ENCODE measurements at regions not wholly inside any gene's neighbourhood (a gene's known extent, or its start where the extent isn't known, plus 50 kb on each side); places are given as distances from the start of the nearest gene placed in this dataset.

DNA sequence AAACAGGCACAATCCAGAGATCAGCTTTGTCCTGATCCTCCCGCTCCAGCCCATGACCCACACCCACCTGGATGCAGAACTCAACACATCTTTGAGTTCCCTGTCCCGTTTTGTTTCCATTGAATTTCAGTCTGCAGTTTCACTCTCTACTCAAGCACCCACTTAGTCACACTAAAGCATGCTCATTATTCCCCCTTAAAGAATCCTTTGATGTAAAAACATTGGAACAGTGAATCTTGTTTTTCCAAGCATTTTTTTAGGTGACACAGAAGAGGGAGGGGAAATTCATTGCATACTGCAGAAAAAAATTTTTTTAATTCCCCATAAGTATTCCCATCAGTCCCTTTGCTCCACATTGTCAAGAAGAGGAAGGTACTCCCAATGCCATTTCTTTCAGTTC, 249.7 kb upstream of the TTC29 start:
- TF ChIP-seq REST (IDR thresholded peaks at IDR 0.05; ENCODE audit: insufficient replicate concordance, low read depth), result no peak
- TF ChIP-seq, protein P1, sequence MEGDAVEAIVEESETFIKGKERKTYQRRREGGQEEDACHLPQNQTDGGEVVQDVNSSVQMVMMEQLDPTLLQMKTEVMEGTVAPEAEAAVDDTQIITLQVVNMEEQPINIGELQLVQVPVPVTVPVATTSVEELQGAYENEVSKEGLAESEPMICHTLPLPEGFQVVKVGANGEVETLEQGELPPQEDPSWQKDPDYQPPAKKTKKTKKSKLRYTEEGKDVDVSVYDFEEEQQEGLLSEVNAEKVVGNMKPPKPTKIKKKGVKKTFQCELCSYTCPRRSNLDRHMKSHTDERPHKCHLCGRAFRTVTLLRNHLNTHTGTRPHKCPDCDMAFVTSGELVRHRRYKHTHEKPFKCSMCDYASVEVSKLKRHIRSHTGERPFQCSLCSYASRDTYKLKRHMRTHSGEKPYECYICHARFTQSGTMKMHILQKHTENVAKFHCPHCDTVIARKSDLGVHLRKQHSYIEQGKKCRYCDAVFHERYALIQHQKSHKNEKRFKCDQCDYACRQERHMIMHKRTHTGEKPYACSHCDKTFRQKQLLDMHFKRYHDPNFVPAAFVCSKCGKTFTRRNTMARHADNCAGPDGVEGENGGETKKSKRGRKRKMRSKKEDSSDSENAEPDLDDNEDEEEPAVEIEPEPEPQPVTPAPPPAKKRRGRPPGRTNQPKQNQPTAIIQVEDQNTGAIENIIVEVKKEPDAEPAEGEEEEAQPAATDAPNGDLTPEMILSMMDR (IDR thresholded peaks at IDR 0.05; ENCODE audit: insufficient read depth, low read length), result no peak
- no peak for TF ChIP-seq POLR2AphosphoS5 (IDR thresholded peaks at IDR 0.05; ENCODE audit: low read depth)
